ACC112 (cell line): ENCODE measurements at regions not wholly inside any gene's neighbourhood (a gene's known extent, or its start where the extent isn't known, plus 50 kb on each side); places are given as distances from the start of the nearest gene placed in this dataset.
A peak's percentile ranks its signal among the peaks of the same experiment; 100 is the strongest.

Experiments used
- H2AFZ ChIP-seq: fragments of 200-600 bp; sonication (generic); one replicate; pipeline ENCODE4 v1.6.0; 2017; ENCODE audit warnings: antibody characterized with exemption, low read length; ENCODE audit not compliant: unreplicated experiment
- H3K27ac ChIP-seq: fragments of 200-600 bp; sonication (generic); 2 replicates; pipeline ENCODE4 v1.5.1; 2014; ENCODE audit warnings: low read depth, mild to moderate bottlenecking, antibody characterized with exemption, low read length, moderate library complexity
- H3K27me3 ChIP-seq: fragments of 200-600 bp; sonication (generic); 2 replicates; pipeline ENCODE4 v1.6.1; 2014; ENCODE audit warnings: mild to moderate bottlenecking, antibody characterized with exemption, low read length, moderate library complexity, mixed read lengths; ENCODE audit not compliant: insufficient read depth
- H3K36me3 ChIP-seq: fragments of 200-600 bp; sonication (generic); 2 replicates; pipeline ENCODE4 v1.6.1; 2016; ENCODE audit warnings: mild to moderate bottlenecking, antibody characterized with exemption, low read length, moderate library complexity, mixed read lengths; ENCODE audit not compliant: insufficient read depth
- H3K4me1 ChIP-seq: fragments of 200-600 bp; sonication (generic); one replicate; pipeline ENCODE4 v1.6.1; 2016; ENCODE audit warnings: low read length, mixed read lengths; ENCODE audit not compliant: insufficient read depth, unreplicated experiment, control insufficient read depth
- H3K4me3 ChIP-seq: fragments of 200-600 bp; sonication (generic); 2 replicates; pipeline ENCODE4 v1.5.1; 2014; ENCODE audit warnings: mild to moderate bottlenecking, low read depth, low read length
- H3K79me2 ChIP-seq: fragments of 200-600 bp; sonication (generic); one replicate; pipeline ENCODE4 v1.6.0; 2016; ENCODE audit warnings: low read length; ENCODE audit not compliant: control insufficient read depth, unreplicated experiment, insufficient read depth

DNA sequence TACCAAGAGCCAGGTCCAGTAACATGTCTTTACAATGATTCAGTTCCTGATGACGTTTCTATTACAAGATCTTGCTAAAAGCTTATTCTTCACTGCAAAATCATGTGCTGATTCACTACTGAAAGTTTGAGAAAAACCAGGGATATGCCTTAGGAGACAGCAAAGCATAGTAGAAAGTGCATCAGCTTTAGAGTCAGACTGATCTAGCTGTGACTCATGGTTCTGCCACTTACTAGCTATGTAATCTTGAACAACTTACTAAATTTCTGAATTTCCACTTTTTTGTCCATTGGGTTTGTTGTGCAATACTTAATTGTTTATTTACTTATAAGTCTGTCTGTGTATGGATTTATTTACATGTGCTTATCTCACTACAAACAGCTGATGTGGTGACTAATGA is 198.5 kb upstream of the RSPO3 start:
- H3K27ac ChIP-seq = peak overlapping the region; percentile 92

DNA sequence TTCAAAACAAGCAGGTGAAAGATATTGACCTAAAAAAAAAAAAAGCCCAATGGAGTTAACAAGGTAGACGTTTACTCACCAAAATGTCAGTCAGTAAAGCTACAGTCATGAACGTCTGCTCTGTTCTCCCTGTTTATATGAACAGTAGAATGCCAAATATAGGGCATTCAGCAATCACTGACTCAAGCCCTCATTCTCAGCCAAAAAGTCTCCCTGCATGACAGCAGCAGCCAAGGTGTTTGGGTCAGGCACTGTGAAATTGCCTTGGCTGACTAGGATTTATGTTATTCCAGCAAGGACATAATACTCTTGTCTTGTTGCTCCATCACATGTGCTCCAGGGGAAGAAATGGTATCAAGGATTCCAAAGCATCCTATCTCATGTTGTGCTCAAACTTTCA is 194.7 kb upstream of the RSPO3 start:
- H3K27me3 ChIP-seq = no peaks in the 10 kb centered on the region
- H3K4me1 ChIP-seq = peaks cover 12% of the 10 kb centered on the region
- no peak overlapping the region for H3K27ac ChIP-seq
- H3K4me3 ChIP-seq = no peak overlapping the region
- H2AFZ ChIP-seq = no peak overlapping the region
- no peaks in the 10 kb centered on the region for H3K79me2 ChIP-seq
- H3K36me3 ChIP-seq = no peaks in the 10 kb centered on the region

More for the DNA sequence above, 198.5 kb upstream of the RSPO3 start:
- no peaks in the 10 kb centered on the region for H3K27me3 ChIP-seq
- no peaks in the 10 kb centered on the region for H3K79me2 ChIP-seq
- no peak overlapping the region; the same call in 1 of the 2 replicates for H3K4me3 ChIP-seq
- peaks cover 12% of the 10 kb centered on the region for H3K4me1 ChIP-seq
- H3K36me3 ChIP-seq = no peaks in the 10 kb centered on the region
- H2AFZ ChIP-seq = no peak overlapping the region

DNA sequence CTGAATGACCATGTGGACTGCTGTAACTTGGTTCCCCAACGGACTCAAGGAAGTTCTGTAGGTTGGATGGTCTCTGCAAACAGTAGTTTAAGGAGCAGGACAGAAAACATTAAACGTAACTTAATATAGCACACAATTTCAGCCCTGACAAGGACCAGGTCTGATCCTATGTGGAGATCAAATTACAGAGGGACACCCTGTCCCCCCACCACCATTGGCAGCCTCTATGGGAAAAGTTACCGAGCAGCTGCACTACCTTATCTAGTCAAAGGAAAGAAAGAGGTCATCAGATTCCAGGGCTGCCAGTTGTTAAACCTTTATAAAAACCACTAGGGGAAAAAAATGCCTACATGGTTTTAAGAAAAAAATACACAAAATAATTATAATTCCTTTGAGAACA is 191.5 kb upstream of the RSPO3 start:
- no peak overlapping the region for H2AFZ ChIP-seq
- no peaks in the 10 kb centered on the region for H3K79me2 ChIP-seq
- no peaks in the 10 kb centered on the region for H3K27me3 ChIP-seq
- no peak overlapping the region for H3K27ac ChIP-seq
- H3K36me3 ChIP-seq = no peaks in the 10 kb centered on the region
- no peaks in the 10 kb centered on the region for H3K4me1 ChIP-seq
- no peak overlapping the region for H3K4me3 ChIP-seq

DNA sequence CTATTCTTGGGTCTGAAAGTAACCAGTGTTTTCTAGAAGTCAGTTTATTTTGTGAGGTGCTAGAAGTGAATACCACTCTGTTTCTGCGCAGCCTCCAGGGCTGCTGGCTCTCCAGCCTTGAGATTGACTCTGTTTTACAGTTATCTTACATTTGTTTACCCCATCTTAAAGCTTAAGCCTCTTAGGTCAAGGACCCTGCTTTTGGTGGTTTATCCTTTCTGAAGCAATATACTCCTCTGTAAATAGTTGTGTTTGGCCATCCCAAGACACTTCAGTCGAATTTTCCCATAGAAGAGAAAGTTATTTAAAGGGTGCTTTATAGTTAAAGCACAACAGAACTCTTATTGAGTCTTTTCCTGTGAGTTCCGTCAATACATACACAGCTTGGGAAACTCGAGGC is 190.6 kb upstream of the RSPO3 start:
- Histone ChIP-seq H3K4me3 (no peak overlapping the region), H3K27ac (no peak overlapping the region), H3K27me3 (no peaks in the 10 kb centered on the region), H3K36me3 (no peaks in the 10 kb centered on the region), H3K4me1 (no peaks in the 10 kb centered on the region), H3K79me2 (no peaks in the 10 kb centered on the region), H2AFZ (no peak overlapping the region)

DNA sequence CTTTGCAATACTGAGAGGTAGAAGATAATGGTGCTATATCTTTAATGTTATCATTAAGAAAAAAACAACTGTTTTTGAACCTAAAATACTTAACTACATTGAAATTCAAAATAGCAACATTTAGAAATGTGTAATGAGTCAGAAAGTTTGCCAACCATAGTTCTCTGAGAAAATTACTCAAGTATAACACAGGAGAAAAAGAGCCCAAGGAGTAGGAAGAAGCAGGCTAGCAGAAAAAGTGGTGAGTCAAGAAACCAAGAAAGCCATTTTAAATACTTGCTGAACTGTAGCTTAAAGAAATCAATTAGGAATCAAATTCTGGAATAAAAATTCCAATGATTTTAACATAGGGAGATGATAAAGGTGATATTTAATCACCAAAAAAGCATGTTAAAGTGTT is 181.0 kb upstream of the RSPO3 start:
- Histone ChIP-seq H3K79me2 (no peaks in the 10 kb centered on the region), H3K27me3 (no peaks in the 10 kb centered on the region), H3K4me1 (no peaks in the 10 kb centered on the region), H3K27ac (no peak overlapping the region), H2AFZ (no peak overlapping the region), H3K4me3 (no peak overlapping the region), H3K36me3 (no peaks in the 10 kb centered on the region)

DNA sequence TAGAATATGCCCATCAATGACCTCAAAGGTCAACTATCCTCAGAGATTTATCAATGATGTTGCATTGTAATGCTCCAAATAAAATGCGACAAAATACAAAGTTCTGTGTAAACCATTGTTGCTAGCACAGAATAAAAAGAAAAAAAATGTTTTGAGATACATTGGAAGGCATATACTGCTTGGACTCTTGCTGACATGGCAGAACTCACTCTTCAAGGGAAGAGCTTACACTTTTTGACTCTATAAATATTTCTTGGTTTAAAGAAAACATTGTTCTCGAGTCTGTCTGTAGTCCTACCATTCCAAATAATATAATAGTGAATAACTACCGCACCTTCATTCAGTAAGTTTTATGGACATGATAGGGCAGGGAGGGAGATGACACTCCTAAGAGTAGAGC is 178.7 kb upstream of the RSPO3 start:
- Histone ChIP-seq H3K4me3 (no peak overlapping the region), H3K36me3 (no peaks in the 10 kb centered on the region), H3K79me2 (no peaks in the 10 kb centered on the region), H3K27me3 (no peaks in the 10 kb centered on the region), H2AFZ (no peak overlapping the region), H3K27ac (no peak overlapping the region), H3K4me1 (no peaks in the 10 kb centered on the region)

DNA sequence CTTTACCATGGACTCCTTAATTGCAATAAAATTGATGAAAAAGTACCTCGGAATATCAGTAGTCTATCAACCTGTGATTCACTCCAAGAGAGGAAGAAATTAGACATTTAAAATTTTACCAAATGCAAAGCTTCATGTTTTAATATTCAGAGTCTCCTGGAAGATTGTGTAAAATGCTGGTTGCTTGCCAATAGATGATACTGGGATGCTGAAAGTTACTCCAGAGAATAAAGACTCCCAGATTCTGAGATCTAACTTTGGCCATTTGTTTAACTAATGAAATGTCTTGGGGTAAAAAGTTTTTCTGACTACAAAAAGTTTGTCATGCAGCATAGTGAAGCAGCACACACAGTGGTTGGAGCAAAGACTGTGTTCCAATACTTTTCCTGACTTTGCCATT is 176.7 kb upstream of the RSPO3 start:
- no peaks in the 10 kb centered on the region for H3K36me3 ChIP-seq
- H2AFZ ChIP-seq = no peak overlapping the region
- no peak overlapping the region for H3K27ac ChIP-seq
- H3K27me3 ChIP-seq = no peaks in the 10 kb centered on the region
- H3K4me1 ChIP-seq = no peaks in the 10 kb centered on the region
- no peak overlapping the region for H3K4me3 ChIP-seq
- no peaks in the 10 kb centered on the region for H3K79me2 ChIP-seq

DNA sequence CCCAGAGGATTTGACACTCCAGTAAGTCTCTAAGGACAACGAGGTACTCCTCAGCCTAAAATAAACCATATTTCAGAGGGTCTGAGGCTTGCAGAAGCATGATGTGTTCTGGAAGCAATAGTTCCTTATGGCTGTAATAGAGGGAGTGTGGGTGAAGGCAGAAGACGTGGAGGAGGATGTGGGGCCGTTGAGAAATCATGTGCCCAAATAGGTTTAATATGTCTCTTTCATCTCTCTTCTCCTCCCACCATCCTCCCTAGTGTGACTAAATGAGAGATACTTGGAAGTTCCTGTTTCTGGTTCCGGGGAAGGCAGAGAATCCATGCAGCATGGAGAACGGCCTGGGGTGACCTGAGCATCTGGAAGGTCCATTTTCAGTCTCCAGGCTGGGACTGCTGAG is 174.0 kb upstream of the RSPO3 start:
- Histone ChIP-seq H3K27me3 (no peaks in the 10 kb centered on the region), H3K36me3 (no peaks in the 10 kb centered on the region), H3K4me3 (no peak overlapping the region), H3K4me1 (peaks cover 7% of the 10 kb centered on the region), H3K27ac (no peak overlapping the region), H2AFZ (no peak overlapping the region), H3K79me2 (no peaks in the 10 kb centered on the region)

DNA sequence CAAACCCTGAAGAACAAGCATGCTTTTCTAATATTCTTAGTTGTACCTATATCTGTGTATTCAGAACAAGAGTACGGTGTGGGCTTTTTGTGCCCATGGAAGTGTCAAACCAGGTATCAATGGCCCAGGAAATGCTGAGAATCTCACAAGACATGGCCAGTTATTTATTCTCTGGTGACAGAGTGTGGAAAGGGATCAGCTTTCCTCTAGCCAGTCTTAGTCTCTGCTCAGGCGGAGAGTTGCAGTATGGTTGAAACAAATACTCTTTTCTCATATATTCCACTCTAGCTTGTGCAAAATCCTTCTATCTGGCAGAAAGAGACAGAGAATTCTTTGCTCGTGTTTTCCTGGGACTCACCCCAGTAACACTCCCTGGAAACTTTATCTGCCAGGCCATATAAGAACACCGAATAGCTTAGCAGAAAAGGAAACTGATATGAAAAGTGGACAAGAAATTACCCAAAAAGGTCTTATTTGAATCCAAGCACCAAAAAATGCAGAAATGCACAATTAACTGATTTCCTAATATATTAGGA is 173.3 kb upstream of the RSPO3 start:
- Histone ChIP-seq H3K4me3 (no peak overlapping the region), H2AFZ (no peak overlapping the region), H3K27me3 (no peaks in the 10 kb centered on the region), H3K27ac (no peak overlapping the region), H3K36me3 (no peaks in the 10 kb centered on the region), H3K4me1 (peaks cover 7% of the 10 kb centered on the region), H3K79me2 (no peaks in the 10 kb centered on the region)

DNA sequence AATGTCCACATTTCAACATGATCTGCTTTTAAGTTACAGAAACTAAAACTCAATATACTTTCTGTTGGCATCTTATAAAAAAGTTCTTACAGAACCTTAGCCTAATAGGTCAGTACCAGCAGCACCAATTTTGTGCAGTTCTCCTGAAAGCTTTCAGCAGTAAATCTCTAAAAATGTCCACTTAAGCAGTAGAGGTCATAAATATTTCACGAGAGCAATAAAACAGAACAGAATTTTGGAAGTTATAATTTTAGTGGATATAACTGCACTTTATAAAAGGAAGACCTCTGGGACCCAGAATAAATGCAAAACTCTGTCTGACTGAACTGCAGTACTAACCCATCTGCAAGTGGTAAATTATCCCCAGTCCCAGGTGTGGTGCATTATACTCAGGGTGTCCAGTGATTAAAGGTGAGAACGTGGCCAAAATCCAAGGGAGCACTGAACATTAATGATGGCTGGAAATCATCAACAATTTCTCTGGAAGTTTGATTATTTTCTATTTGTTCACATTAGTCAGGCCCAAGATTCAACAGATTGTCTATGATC is 172.6 kb upstream of the RSPO3 start:
- no peak overlapping the region for H2AFZ ChIP-seq
- H3K27me3 ChIP-seq = no peaks in the 10 kb centered on the region
- H3K79me2 ChIP-seq = no peaks in the 10 kb centered on the region
- no peaks in the 10 kb centered on the region for H3K36me3 ChIP-seq
- H3K4me1 ChIP-seq = peaks cover 7% of the 10 kb centered on the region
- no peak overlapping the region for H3K4me3 ChIP-seq
- no peak overlapping the region for H3K27ac ChIP-seq

DNA sequence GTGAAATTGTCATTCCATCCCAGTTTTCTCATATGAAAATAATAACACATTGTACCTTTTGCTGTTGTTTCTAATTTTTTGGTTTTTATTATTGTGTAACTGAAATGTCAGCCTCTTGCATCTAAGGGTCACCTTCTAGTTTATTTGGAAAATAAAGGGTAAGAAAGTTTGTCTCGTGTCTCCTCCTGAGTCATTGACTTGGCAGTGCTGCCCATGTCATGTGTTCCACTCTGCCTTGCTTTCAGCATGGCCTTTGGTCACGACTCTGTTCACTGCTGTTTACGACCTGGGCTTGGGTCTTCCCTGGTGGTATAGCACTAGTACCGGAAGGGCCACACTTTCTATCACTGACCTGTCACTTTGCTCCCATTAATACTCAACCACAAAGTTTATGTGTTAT is 171.4 kb upstream of the RSPO3 start:
- peaks cover 7% of the 10 kb centered on the region for H3K4me1 ChIP-seq
- no peaks in the 10 kb centered on the region for H3K27me3 ChIP-seq
- H3K27ac ChIP-seq = no peak overlapping the region
- no peak overlapping the region for H3K4me3 ChIP-seq
- peak overlapping the region; percentile 70 for H2AFZ ChIP-seq
- H3K36me3 ChIP-seq = no peaks in the 10 kb centered on the region
- no peaks in the 10 kb centered on the region for H3K79me2 ChIP-seq
